H1 (cell line): ENCODE measurements at regions not wholly inside any gene's neighbourhood (a gene's known extent, or its start where the extent isn't known, plus 50 kb on each side); places are given as distances from the start of the nearest gene placed in this dataset.

ENCODE experiments used
- JUND ChIP-seq: IDR thresholded peaks from 2 replicates; pipeline ENCODE4 v1.6.1; 2011; ENCODE audit warnings: mild to moderate bottlenecking, improper control_type of control experiment, low read length
- NANOG ChIP-seq: IDR thresholded peaks from 2 replicates; pipeline ENCODE4 v1.6.1; 2011; ENCODE audit warnings: low read length, low read depth, mild to moderate bottlenecking, inconsistent platforms; ENCODE audit not compliant: insufficient read depth, poor library complexity, severe bottlenecking
- RXRA ChIP-seq: IDR thresholded peaks from 2 replicates; pipeline ENCODE4 v1.6.1; 2011; ENCODE audit warnings: low read depth, mild to moderate bottlenecking, low read length, moderate library complexity; ENCODE audit not compliant: insufficient read depth

DNA sequence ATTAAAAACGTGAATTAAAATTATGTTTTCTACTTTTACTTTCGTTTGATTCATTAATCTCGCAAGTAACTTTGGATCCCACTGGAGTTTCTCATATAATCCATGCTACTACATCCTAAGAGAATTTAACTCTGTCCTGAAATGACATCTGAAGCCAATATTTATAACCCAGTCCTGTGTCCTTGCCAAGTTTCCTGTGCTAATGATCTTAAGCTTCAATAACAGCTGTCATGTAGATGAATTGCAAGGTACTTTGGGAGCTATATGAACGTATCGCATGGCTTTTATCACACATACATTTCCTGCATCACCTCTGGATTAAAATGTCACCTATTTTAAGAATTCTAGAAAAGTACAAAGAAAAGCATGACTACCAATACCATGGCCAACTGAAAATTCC lies 833.8 kb upstream of the CITED2 start (continued):
- TF ChIP-seq JUND (no peak), NANOG (no peak), RXRA (no peak)
